HEK293T (cell line): ENCODE measurements at regions not wholly inside any gene's neighbourhood (a gene's known extent, or its start where the extent isn't known, plus 50 kb on each side); places are given as distances from the start of the nearest gene placed in this dataset.

ENCODE experiments used
- ARNT ChIP-seq: fragments of 450-650 bp; IDR thresholded peaks from 2 replicates; pipeline ENCODE4 v1.6.1; 2017; ENCODE audit warnings: mild to moderate bottlenecking
- BHLHE40 ChIP-seq: fragments of 450-650 bp; IDR thresholded peaks from 2 replicates; pipeline ENCODE4 v1.6.1; 2016; ENCODE audit warnings: mild to moderate bottlenecking, moderate library complexity, borderline replicate concordance
- ELF4 ChIP-seq: fragments of 450-650 bp; IDR thresholded peaks from 2 replicates; pipeline ENCODE4 v1.6.1; 2017; ENCODE audit warnings: antibody characterized with exemption
- FOXA1 ChIP-seq: fragments of 450-650 bp; IDR thresholded peaks from 2 replicates; pipeline ENCODE4 v1.6.1; 2016; ENCODE audit warnings: mild to moderate bottlenecking
- FOXK2 ChIP-seq: fragments of 450-650 bp; IDR thresholded peaks from 2 replicates; pipeline ENCODE4 v1.6.1; 2016; ENCODE audit warnings: mild to moderate bottlenecking
- HDGF ChIP-seq: fragments of 450-650 bp; IDR thresholded peaks from 2 replicates; pipeline ENCODE4 v1.6.1; 2017; ENCODE audit warnings: antibody characterized with exemption, borderline replicate concordance
- L3MBTL2 ChIP-seq: fragments of 450-650 bp; conservative IDR thresholded peaks from 2 replicates; pipeline ENCODE4 v1.6.1; 2016; ENCODE audit warnings: mild to moderate bottlenecking
- PKNOX1 ChIP-seq: fragments of 450-650 bp; IDR thresholded peaks from 2 replicates; pipeline ENCODE4 v1.6.1; 2016
- SP1 ChIP-seq: fragments of 450-650 bp; IDR thresholded peaks from 2 replicates; pipeline ENCODE4 v1.6.1; 2017

- TF ChIP-seq HDGF (no peak), ELF4 (no peak), FOXK2 (no peak), FOXA1 (no peak), PKNOX1 (no peak), SP1 (no peak), BHLHE40 (no peak), ARNT (no peak), L3MBTL2 (no peak)
These were observed 1655.6 kb downstream of the SI start for GRCh38 chr3:163422671-163423070.
